ENCODE measurements at regions not wholly inside any gene's neighbourhood (a gene's known extent, or its start where the extent isn't known, plus 50 kb on each side); places are given as distances from the start of the nearest gene placed in this dataset.

- Histone ChIP-seq H3K4me1 (ENCODE audit: insufficient read depth, insufficient read length) (no peaks in the 10 kb centered on the region), H3K4me3 (ENCODE audit: insufficient read length, low read depth) (no peak overlapping the region), H3K9me3 (ENCODE audit: insufficient read depth, low read length) (no peaks in the 10 kb centered on the region), H3K27me3 (ENCODE audit: insufficient read depth, insufficient read length) (no peaks in the 10 kb centered on the region), H3K9ac (ENCODE audit: insufficient read length, low read depth) (no peak overlapping the region), H3K36me3 (ENCODE audit: insufficient read depth, insufficient read length, low read length) (no peaks in the 10 kb centered on the region)
- no peak for DNase-seq (ENCODE audit: low read depth, low spot score)
- TF ChIP-seq YY1 (IDR thresholded peaks at IDR 0.05; ENCODE audit: insufficient read depth, insufficient read length), result no peak
- TF ChIP-seq SUZ12 (IDR thresholded peaks at IDR 0.05; ENCODE audit: extremely low read depth, insufficient read depth, insufficient read length), result no peak
- no peak for TF ChIP-seq ZNF274 (IDR thresholded peaks at IDR 0.05; ENCODE audit: low read depth, low read length)
Observed at GRCh38 chr4:27276307-27277073, 415.8 kb downstream of the STIM2 start.

GRCh38 chr4:27278615-27279375 is 418.2 kb downstream of the STIM2 start:
- H3K27me3 ChIP-seq (ENCODE audit: insufficient read depth, insufficient read length), result no peaks in the 10 kb centered on the region
- peak; percentile 52 for DNase-seq (ENCODE audit: low read depth, low spot score)
- H3K9me3 ChIP-seq (ENCODE audit: insufficient read depth, low read length), result no peaks in the 10 kb centered on the region
- no peak overlapping the region for H3K4me3 ChIP-seq (ENCODE audit: insufficient read length, low read depth)
- TF ChIP-seq SUZ12 (IDR thresholded peaks at IDR 0.05; ENCODE audit: extremely low read depth, insufficient read depth, insufficient read length) (no peak), ZNF274 (IDR thresholded peaks at IDR 0.05; ENCODE audit: low read depth, low read length) (no peak), YY1 (IDR thresholded peaks at IDR 0.05; ENCODE audit: insufficient read depth, insufficient read length) (no peak)
- H3K36me3 ChIP-seq (ENCODE audit: insufficient read depth, insufficient read length, low read length), result no peaks in the 10 kb centered on the region
- H3K4me1 ChIP-seq (ENCODE audit: insufficient read depth, insufficient read length), result no peaks in the 10 kb centered on the region
- no peak overlapping the region for H3K9ac ChIP-seq (ENCODE audit: insufficient read length, low read depth)

GRCh38 chr4:27288496-27288895 is 427.9 kb downstream of the STIM2 start:
- no peak for DNase-seq (ENCODE audit: low read depth, low spot score)
- Histone ChIP-seq H3K9ac (ENCODE audit: insufficient read length, low read depth) (no peak overlapping the region), H3K4me1 (ENCODE audit: insufficient read depth, insufficient read length) (no peaks in the 10 kb centered on the region), H3K36me3 (ENCODE audit: insufficient read depth, insufficient read length, low read length) (no peaks in the 10 kb centered on the region), H3K9me3 (ENCODE audit: insufficient read depth, low read length) (no peaks in the 10 kb centered on the region), H3K27me3 (ENCODE audit: insufficient read depth, insufficient read length) (no peaks in the 10 kb centered on the region), H3K4me3 (ENCODE audit: insufficient read length, low read depth) (no peak overlapping the region)
- TF ChIP-seq ZNF274 (IDR thresholded peaks at IDR 0.05; ENCODE audit: low read depth, low read length) (no peak), SUZ12 (IDR thresholded peaks at IDR 0.05; ENCODE audit: extremely low read depth, insufficient read depth, insufficient read length) (no peak), YY1 (IDR thresholded peaks at IDR 0.05; ENCODE audit: insufficient read depth, insufficient read length) (no peak)

- Histone ChIP-seq H3K4me3 (ENCODE audit: insufficient read length, low read depth) (no peak overlapping the region), H3K4me1 (ENCODE audit: insufficient read depth, insufficient read length) (no peaks in the 10 kb centered on the region), H3K9ac (ENCODE audit: insufficient read length, low read depth) (no peak overlapping the region), H3K9me3 (ENCODE audit: insufficient read depth, low read length) (no peaks in the 10 kb centered on the region), H3K27me3 (ENCODE audit: insufficient read depth, insufficient read length) (no peaks in the 10 kb centered on the region), H3K36me3 (ENCODE audit: insufficient read depth, insufficient read length, low read length) (no peaks in the 10 kb centered on the region)
- TF ChIP-seq SUZ12 (IDR thresholded peaks at IDR 0.05; ENCODE audit: extremely low read depth, insufficient read depth, insufficient read length) (no peak), ZNF274 (IDR thresholded peaks at IDR 0.05; ENCODE audit: low read depth, low read length) (no peak), YY1 (IDR thresholded peaks at IDR 0.05; ENCODE audit: insufficient read depth, insufficient read length) (no peak)
- peak; percentile 18 for DNase-seq (ENCODE audit: low read depth, low spot score)
Observed at GRCh38 chr4:27289704-27290103, 429.1 kb downstream of the STIM2 start.

- TF ChIP-seq ZNF274 (IDR thresholded peaks at IDR 0.05; ENCODE audit: low read depth, low read length) (no peak), YY1 (IDR thresholded peaks at IDR 0.05; ENCODE audit: insufficient read depth, insufficient read length) (no peak), SUZ12 (IDR thresholded peaks at IDR 0.05; ENCODE audit: extremely low read depth, insufficient read depth, insufficient read length) (no peak)
- no peak overlapping the region for H3K9ac ChIP-seq (ENCODE audit: insufficient read length, low read depth)
- no peaks in the 10 kb centered on the region for H3K9me3 ChIP-seq (ENCODE audit: insufficient read depth, low read length)
- H3K4me1 ChIP-seq (ENCODE audit: insufficient read depth, insufficient read length), result no peaks in the 10 kb centered on the region
- no peaks in the 10 kb centered on the region for H3K36me3 ChIP-seq (ENCODE audit: insufficient read depth, insufficient read length, low read length)
- no peak for DNase-seq (ENCODE audit: low read depth, low spot score)
- H3K4me3 ChIP-seq (ENCODE audit: insufficient read length, low read depth), result no peak overlapping the region
- H3K27me3 ChIP-seq (ENCODE audit: insufficient read depth, insufficient read length), result no peaks in the 10 kb centered on the region
Observed at GRCh38 chr4:27293831-27294230, 433.2 kb downstream of the STIM2 start.

GRCh38 chr4:27304751-27305150 is 444.1 kb downstream of the STIM2 start:
- Histone ChIP-seq H3K27me3 (ENCODE audit: insufficient read depth, insufficient read length) (no peaks in the 10 kb centered on the region), H3K9me3 (ENCODE audit: insufficient read depth, low read length) (0 out of 2 replicates have a peak, but pooled peaks cover 11% of the 10 kb centered on the region), H3K4me1 (ENCODE audit: insufficient read depth, insufficient read length) (no peaks in the 10 kb centered on the region), H3K36me3 (ENCODE audit: insufficient read depth, insufficient read length, low read length) (no peaks in the 10 kb centered on the region), H3K4me3 (ENCODE audit: insufficient read length, low read depth) (no peak overlapping the region), H3K9ac (ENCODE audit: insufficient read length, low read depth) (no peak overlapping the region)
- no peak for DNase-seq (ENCODE audit: low read depth, low spot score)
- TF ChIP-seq YY1 (IDR thresholded peaks at IDR 0.05; ENCODE audit: insufficient read depth, insufficient read length) (no peak), ZNF274 (IDR thresholded peaks at IDR 0.05; ENCODE audit: low read depth, low read length) (no peak), SUZ12 (IDR thresholded peaks at IDR 0.05; ENCODE audit: extremely low read depth, insufficient read depth, insufficient read length) (no peak)

GRCh38 chr4:27305246-27305645 is 444.6 kb downstream of the STIM2 start:
- Histone ChIP-seq H3K9me3 (ENCODE audit: insufficient read depth, low read length) (0 out of 2 replicates have a peak, but pooled peaks cover 11% of the 10 kb centered on the region), H3K4me3 (ENCODE audit: insufficient read length, low read depth) (no peak overlapping the region), H3K36me3 (ENCODE audit: insufficient read depth, insufficient read length, low read length) (no peaks in the 10 kb centered on the region), H3K27me3 (ENCODE audit: insufficient read depth, insufficient read length) (no peaks in the 10 kb centered on the region), H3K9ac (ENCODE audit: insufficient read length, low read depth) (no peak overlapping the region), H3K4me1 (ENCODE audit: insufficient read depth, insufficient read length) (no peaks in the 10 kb centered on the region)
- TF ChIP-seq SUZ12 (IDR thresholded peaks at IDR 0.05; ENCODE audit: extremely low read depth, insufficient read depth, insufficient read length) (no peak), ZNF274 (IDR thresholded peaks at IDR 0.05; ENCODE audit: low read depth, low read length) (no peak), YY1 (IDR thresholded peaks at IDR 0.05; ENCODE audit: insufficient read depth, insufficient read length) (no peak)
- no peak for DNase-seq (ENCODE audit: low read depth, low spot score)

All from NT2/D1 (cell line).